ENCODE measurements at regions not wholly inside any gene's neighbourhood (a gene's known extent, or its start where the extent isn't known, plus 50 kb on each side); places are given as distances from the start of the nearest gene placed in this dataset.

DNA sequence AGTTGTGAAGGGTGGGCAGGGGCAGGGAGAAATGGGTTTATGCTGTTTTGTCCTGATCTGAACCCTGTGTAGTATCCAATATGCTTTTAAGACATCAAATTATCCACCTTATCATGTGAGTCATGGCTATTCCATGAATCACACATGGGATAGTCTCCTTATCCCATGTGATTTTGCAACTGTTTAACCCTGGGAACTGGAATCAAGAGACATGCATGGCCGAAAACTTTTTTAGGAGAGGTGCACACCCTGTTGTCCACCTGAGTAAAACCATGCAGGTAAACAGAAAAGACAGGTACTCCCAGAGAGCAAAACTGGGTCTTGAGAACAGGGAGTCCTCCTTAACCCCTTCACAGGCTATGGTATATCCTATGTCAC lies 490.6 kb upstream of the HS6ST1 start:
- Histone ChIP-seq H3K27me3 (peaks cover 7% of the 10 kb centered on the region), H3K4me3 (no peak overlapping the region), H3K4me1 (no peaks in the 10 kb centered on the region), H3K36me3 (no peaks in the 10 kb centered on the region), H3K9me3 (no peaks in the 10 kb centered on the region), H3K27ac (no peak overlapping the region)
- ATAC-seq = no peak
- TF ChIP-seq EP300 (IDR thresholded peaks at IDR 0.05) = no peak
- TF ChIP-seq CTCF (IDR thresholded peaks at IDR 0.05) = no peak
- TF ChIP-seq POLR2AphosphoS5 (IDR thresholded peaks at IDR 0.05) = no peak
- 40 to 75% methylated on average over 1 of the region's 1 CpG for WGBS, 2 donors (ENCODE audit: low coverage in 1 of 2)

GRCh38 chr2:128809880-128810279 lies 491.2 kb upstream of the HS6ST1 start:
- Histone ChIP-seq H3K36me3 (no peaks in the 10 kb centered on the region), H3K27me3 (peaks cover 7% of the 10 kb centered on the region), H3K4me1 (no peaks in the 10 kb centered on the region), H3K4me3 (no peak overlapping the region), H3K9me3 (no peaks in the 10 kb centered on the region), H3K27ac (no peak overlapping the region)
- TF ChIP-seq EP300 (IDR thresholded peaks at IDR 0.05) (no peak), CTCF (IDR thresholded peaks at IDR 0.05) (no peak), POLR2AphosphoS5 (IDR thresholded peaks at IDR 0.05) (no peak), POLR2A (IDR thresholded peaks at IDR 0.05) (no peak)
- ATAC-seq = no peak
- 40 to 83% methylated on average over 1 of the region's 3 CpGs for WGBS, 2 donors (ENCODE audit: low coverage in 1 of 2)

DNA sequence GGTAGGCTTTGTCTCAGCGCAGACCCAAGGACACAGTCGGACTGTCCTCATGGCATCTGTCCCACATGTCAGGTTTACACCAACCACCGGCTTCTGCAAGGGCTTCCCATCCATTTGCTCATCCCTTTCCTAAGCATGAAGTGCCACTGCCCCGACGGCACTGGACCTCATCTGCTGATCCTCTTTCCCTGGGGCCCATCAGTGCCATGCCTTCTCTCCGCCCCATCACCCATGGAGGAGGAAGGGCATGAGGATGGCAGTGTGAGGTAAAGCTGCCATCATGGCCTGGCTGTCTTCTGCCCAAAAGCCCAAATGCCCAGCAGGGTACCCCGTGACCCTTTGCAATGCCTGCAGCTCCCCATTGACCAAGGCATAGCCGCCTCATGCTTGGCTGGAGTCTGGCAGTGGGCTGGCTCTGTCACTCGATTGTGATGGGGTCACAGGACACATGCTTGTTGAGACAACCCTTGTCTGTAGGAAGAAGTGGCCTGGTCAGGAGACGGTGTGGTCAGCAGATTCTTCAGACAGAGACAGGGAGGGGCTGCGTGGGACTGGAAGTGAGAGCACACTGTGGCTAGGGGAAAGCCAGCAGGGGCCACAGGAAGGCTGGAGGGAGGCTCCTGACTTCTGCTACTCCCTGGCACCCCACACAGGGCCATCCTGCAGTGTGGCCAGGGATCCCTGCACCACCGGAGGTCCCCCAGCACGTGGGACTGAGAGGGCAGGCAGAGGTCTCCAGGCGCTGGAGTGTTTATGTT lies 493.7 kb upstream of the HS6ST1 start:
- no peak overlapping the region for H3K27ac ChIP-seq
- no CpG with 5 or more reads among the region's 14 CpGs for whole genome bisulfite sequencing, 2 donors (ENCODE audit: low coverage in 1 of 2)
- no peak for ATAC-seq
- H3K27me3 ChIP-seq = peaks cover 7% of the 10 kb centered on the region
- no peaks in the 10 kb centered on the region for H3K36me3 ChIP-seq
- no peaks in the 10 kb centered on the region for H3K4me1 ChIP-seq
- TF ChIP-seq CTCF (IDR thresholded peaks at IDR 0.05) = no peak
- H3K9me3 ChIP-seq = no peaks in the 10 kb centered on the region
- no peak overlapping the region for H3K4me3 ChIP-seq

DNA sequence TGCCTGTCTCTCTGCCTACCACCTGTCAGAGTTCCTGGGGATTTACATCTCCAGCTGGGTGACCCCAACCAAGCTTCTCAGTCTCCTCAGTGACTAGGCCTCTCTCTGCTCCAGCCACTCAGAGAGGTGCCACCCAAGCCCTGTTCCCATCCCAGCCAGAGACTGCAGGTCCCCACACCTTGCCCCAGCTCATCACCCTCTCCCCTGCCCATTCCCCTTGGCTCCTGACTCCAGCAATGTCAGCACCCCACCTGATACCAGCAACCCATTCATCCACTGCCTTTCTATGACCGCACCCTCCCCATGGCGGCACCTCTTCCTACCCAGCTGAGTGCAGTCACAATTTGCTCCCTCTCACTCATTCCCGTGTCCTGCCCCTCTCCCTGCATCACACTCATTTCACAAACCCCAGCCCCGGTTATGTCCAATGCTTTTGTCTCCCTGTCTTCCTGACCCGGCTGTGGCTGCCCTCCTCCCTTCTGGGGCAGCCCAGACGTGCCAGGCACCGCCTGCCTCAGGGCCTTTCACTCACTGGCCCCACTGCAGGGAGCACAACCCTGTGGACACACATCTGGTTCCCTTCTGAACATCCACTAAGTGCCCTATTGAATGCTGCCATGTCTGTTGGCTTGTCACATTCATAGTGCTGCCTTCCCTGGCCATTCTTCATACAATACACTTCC lies 494.8 kb upstream of the HS6ST1 start:
- H3K27me3 ChIP-seq = peaks cover 7% of the 10 kb centered on the region
- 61 to 84% methylated on average over 7 of the region's 7 CpGs for WGBS, 2 donors (ENCODE audit: low coverage in 1 of 2)
- TF ChIP-seq CTCF (IDR thresholded peaks at IDR 0.05) = no peak
- TF ChIP-seq POLR2A (IDR thresholded peaks at IDR 0.05) = no peak
- TF ChIP-seq POLR2AphosphoS5 (IDR thresholded peaks at IDR 0.05) = no peak
- no peak for ATAC-seq
- no peak overlapping the region for H3K4me3 ChIP-seq
- no peaks in the 10 kb centered on the region for H3K4me1 ChIP-seq
- no peak overlapping the region for H3K27ac ChIP-seq
- H3K36me3 ChIP-seq = no peaks in the 10 kb centered on the region
- H3K9me3 ChIP-seq = no peaks in the 10 kb centered on the region

DNA sequence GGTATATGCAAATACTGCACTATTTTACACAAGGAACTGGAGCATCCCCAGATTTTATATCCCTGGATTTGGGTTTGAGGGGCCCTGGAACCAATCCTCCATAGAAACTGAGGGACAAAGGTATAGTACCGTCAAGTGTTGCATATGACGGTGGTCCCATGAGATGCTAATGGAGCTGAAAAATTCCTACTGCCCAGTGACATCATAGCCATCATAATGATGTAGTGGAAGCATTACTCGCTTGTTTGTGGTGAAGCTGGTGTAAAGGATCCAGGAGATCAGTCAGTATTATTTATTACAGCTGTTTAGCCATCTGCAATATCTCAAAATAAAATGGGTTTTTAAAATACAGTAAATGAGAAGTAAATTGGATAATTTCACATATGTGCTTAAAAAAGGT lies 496.6 kb upstream of the HS6ST1 start:
- Histone ChIP-seq H3K9me3 (no peaks in the 10 kb centered on the region), H3K27ac (no peak overlapping the region), H3K4me3 (no peak overlapping the region), H3K36me3 (no peaks in the 10 kb centered on the region), H3K27me3 (peaks cover 7% of the 10 kb centered on the region), H3K4me1 (no peaks in the 10 kb centered on the region)
- no peak for TF ChIP-seq POLR2AphosphoS5 (IDR thresholded peaks at IDR 0.05)
- no peak for TF ChIP-seq EP300 (IDR thresholded peaks at IDR 0.05)
- TF ChIP-seq CTCF (IDR thresholded peaks at IDR 0.05) = no peak
- TF ChIP-seq POLR2A (IDR thresholded peaks at IDR 0.05) = no peak
- 68 to 71% methylated on average over 3 of the region's 3 CpGs for WGBS, 2 donors (ENCODE audit: low coverage in 1 of 2)
- ATAC-seq = no peak

Data from gastroesophageal sphincter (tissue), 4 donors.